IMR-90 (cell line): ENCODE measurements at regions not wholly inside any gene's neighbourhood (a gene's known extent, or its start where the extent isn't known, plus 50 kb on each side); places are given as distances from the start of the nearest gene placed in this dataset.

Experiments used
- ATAC-seq: fragments of 200-7000 bp; cut with Tn5 transposase; 2 replicates; pipeline ENCODE4 v1.9.1; 2020; ENCODE audit warnings: low read depth, mild to moderate bottlenecking, moderate library complexity
- BruUV-seq: library from RNA; stranded (reverse); fragments of 400-500 nt; replicated peaks from 2 replicates; lab custom pipeline; 2021; lab: Mats Ljungman, UMichigan
- CTCF ChIA-PET: fragments of 300-600 bp; formaldehyde crosslinking; extraction: SDS; loops from one replicate; lab custom pipeline; 2021; ENCODE audit warnings: antibody characterized with exemption; lab: Yijun Ruan, JAX
- POLR2A ChIA-PET: fragments of 300-600 bp; sonication (Branson Sonifier 250); formaldehyde crosslinking; loops from one replicate; lab custom pipeline; 2022; ENCODE audit warnings: antibody characterized with exemption; ENCODE audit not compliant: unreplicated experiment; lab: Charles Lee
- DNase-seq: peaks from one replicate; pipeline ENCODE4 v3.0.0; 2013
- H2AFZ ChIP-seq: replicated peaks from 2 replicates; pipeline ENCODE3; 2013; ENCODE audit warnings: low read length, mild to moderate bottlenecking; ENCODE audit not compliant: poor library complexity
- H2AK5ac ChIP-seq: 2 replicates; pipeline ENCODE4 v1.6.1; 2013; ENCODE audit warnings: low read depth, low read length, inconsistent platforms
- H2AK9ac ChIP-seq: replicated peaks from 2 replicates; pipeline ENCODE3; 2013; ENCODE audit warnings: mild to moderate bottlenecking, low read depth, low read length, moderate library complexity; ENCODE audit not compliant: poor library complexity
- H2BK120ac ChIP-seq: 2 replicates; pipeline ENCODE4 v1.6.1; 2013; ENCODE audit warnings: low read depth, low read length, inconsistent platforms
- H2BK15ac ChIP-seq: 3 replicates; pipeline ENCODE4 v1.6.1; 2013; ENCODE audit warnings: low read depth, low read length, inconsistent platforms
- H2BK20ac ChIP-seq: 2 replicates; pipeline ENCODE4 v1.6.1; 2013; ENCODE audit warnings: low read depth, mild to moderate bottlenecking, inconsistent platforms, low read length, moderate library complexity
- H2BK5ac ChIP-seq: 2 replicates; pipeline ENCODE4 v1.6.1; 2013; ENCODE audit warnings: mild to moderate bottlenecking, low read depth, low read length, inconsistent platforms; ENCODE audit not compliant: poor library complexity, severe bottlenecking
- H3K14ac ChIP-seq: replicated peaks from 2 replicates; pipeline ENCODE4 v1.6.1; 2013; ENCODE audit warnings: low read depth, low read length, inconsistent platforms
- H3K18ac ChIP-seq: 2 replicates; pipeline ENCODE4 v1.6.1; 2013; ENCODE audit warnings: low read depth, low read length, control low read depth
- H3K23ac ChIP-seq: 2 replicates; pipeline ENCODE4 v1.6.1; 2013; ENCODE audit warnings: low read depth, low read length, inconsistent platforms
- H3K27ac ChIP-seq: 2 replicates; pipeline ENCODE4 v1.5.1; 2013; ENCODE audit warnings: mild to moderate bottlenecking, control low read depth, low read length; ENCODE audit not compliant: insufficient read depth
- H3K27me3 ChIP-seq: 2 replicates; pipeline ENCODE4 v1.6.1; 2013; ENCODE audit warnings: low read length; ENCODE audit not compliant: control insufficient read depth, insufficient read depth
- H3K36me3 ChIP-seq: 2 replicates; pipeline ENCODE4 v1.6.1; 2013; ENCODE audit warnings: low read length, mixed read lengths; ENCODE audit not compliant: control insufficient read depth, insufficient read depth
- H3K4ac ChIP-seq: 2 replicates; pipeline ENCODE4 v1.6.1; 2013; ENCODE audit warnings: low read depth, low read length, inconsistent platforms
- H3K4me1 ChIP-seq: 2 replicates; pipeline ENCODE4 v1.6.1; 2013; ENCODE audit warnings: low read length, mixed read lengths; ENCODE audit not compliant: control insufficient read depth, insufficient read depth
- H3K4me2 ChIP-seq: 2 replicates; pipeline ENCODE4 v1.6.1; 2013; ENCODE audit warnings: low read depth, mild to moderate bottlenecking, control low read depth, low read length, moderate library complexity
- H3K4me3 ChIP-seq: 2 replicates; pipeline ENCODE4 v1.5.1; 2013; ENCODE audit warnings: low read depth, mild to moderate bottlenecking, control low read depth, low read length, moderate library complexity; ENCODE audit not compliant: insufficient read depth
- H3K56ac ChIP-seq: 2 replicates; pipeline ENCODE4 v1.6.1; 2013; ENCODE audit warnings: low read length, inconsistent platforms; ENCODE audit not compliant: insufficient read depth; ENCODE audit errors: extremely low read depth
- H3K79me1 ChIP-seq, 2 experiments: 2 replicates each; pipeline ENCODE4 v1.6.1; 2013; ENCODE audit warnings: low read length in 2 of 2, inconsistent platforms in 1 of 2, low read depth in 1 of 2
- H3K9ac ChIP-seq: 2 replicates; pipeline ENCODE4 v1.6.1; 2013; ENCODE audit warnings: low read depth, low read length, control low read depth
- H3K9me1 ChIP-seq: 2 replicates; pipeline ENCODE4 v1.6.1; 2013; ENCODE audit warnings: low read length, inconsistent platforms; ENCODE audit not compliant: insufficient read depth
- H3K9me3 ChIP-seq: 2 replicates; pipeline ENCODE4 v1.6.1; 2013; ENCODE audit warnings: low read length; ENCODE audit not compliant: control insufficient read depth, insufficient read depth
- H4K20me1 ChIP-seq: 2 replicates; pipeline ENCODE4 v1.6.1; 2013; ENCODE audit warnings: low read length, inconsistent platforms; ENCODE audit not compliant: insufficient read depth
- H4K5ac ChIP-seq: 2 replicates; pipeline ENCODE4 v1.6.1; 2013; ENCODE audit warnings: mild to moderate bottlenecking, low read depth, low read length, control low read depth
- H4K8ac ChIP-seq, 2 experiments: 2 replicates each; pipeline ENCODE4 v1.6.1; 2013; ENCODE audit warnings: low read depth in 2 of 2, low read length in 2 of 2, control low read depth in 1 of 2, inconsistent platforms in 1 of 2
- H4K91ac ChIP-seq: 2 replicates; pipeline ENCODE4 v1.6.1; 2013; ENCODE audit warnings: low read depth, low read length, inconsistent platforms; ENCODE audit not compliant: insufficient read depth
- BHLHE40 ChIP-seq: fragments of 150-350 bp; IDR thresholded peaks from 2 replicates; pipeline ENCODE4 v1.6.1; 2016; ENCODE audit warnings: mild to moderate bottlenecking, low read depth, low read length
- MAFK ChIP-seq: IDR thresholded peaks from 2 replicates; pipeline ENCODE4 v1.6.1; 2012; ENCODE audit warnings: low read depth, low read length, improper control_type of control experiment
- MXI1 ChIP-seq: IDR thresholded peaks from 2 replicates; pipeline ENCODE4 v1.6.1; 2012; ENCODE audit warnings: low read depth, mild to moderate bottlenecking, low read length, moderate library complexity, borderline replicate concordance
- NFE2L2 ChIP-seq: fragments of 150-350 bp; IDR thresholded peaks from 2 replicates; pipeline ENCODE4 v1.6.1; 2016; ENCODE audit warnings: low read depth, mild to moderate bottlenecking, low read length
- POLR2A ChIP-seq: IDR thresholded peaks from 2 replicates; pipeline ENCODE4 v1.6.1; 2012; ENCODE audit warnings: mild to moderate bottlenecking, low read depth, low read length
- RAD21 ChIP-seq: IDR thresholded peaks from 2 replicates; pipeline ENCODE4 v1.6.1; 2012; ENCODE audit warnings: low read length, improper control_type of control experiment
- RCOR1 ChIP-seq: IDR thresholded peaks from 2 replicates; pipeline ENCODE4 v1.6.1; 2012; ENCODE audit warnings: mild to moderate bottlenecking, low read length, improper control_type of control experiment; ENCODE audit not compliant: insufficient replicate concordance
- RFX5 ChIP-seq: IDR thresholded peaks from 2 replicates; pipeline ENCODE4 v1.8.0; 2012; ENCODE audit warnings: low read depth, mild to moderate bottlenecking, low read length, moderate library complexity
- WGBS, 2 experiments: methylation state at CpG; one replicate each; pipeline versions ENCODE4 v1.1.5 to v1.1.7; 2013; ENCODE audit warnings: missing lambda C conversion rate in 2 of 2; ENCODE audit not compliant: insufficient read length in 1 of 2; ENCODE audit errors: extremely low coverage in 2 of 2; 5-methylcytosine and 5-hydroxymethylcytosine counted together
- dilution Hi-C: fragments of 300-500 bp; cut with HindIII; formaldehyde crosslinking; loops from one replicate; pipeline ENCODE4 v1.14.3; 2018; ENCODE audit warnings: low sequenced_read_pairs; ENCODE audit not compliant: unreplicated experiment
- in situ Hi-C: fragments of 300-500 bp; cut with MboI; formaldehyde crosslinking; loops from 3 replicates; pipeline ENCODE4 v1.14.3; 2019; ENCODE audit warnings: low sequenced_read_pairs, inconsistent platforms, mixed read lengths
- intact Hi-C: fragments of 100-400 bp; cut with micrococcal nuclease; formaldehyde crosslinking; loops from 2 replicates; pipeline ENCODE4 v1.10.0; 2022

- in situ Hi-C loops (no loop called here), dilution Hi-C loops (no loop called here), intact Hi-C loops (no loop called here)
- no peak overlapping the region for H2BK20ac ChIP-seq
- DNase-seq (no peak), ATAC-seq (no peak)
- no peak overlapping the region for H3K4me2 ChIP-seq
- no peak overlapping the region for H3K14ac ChIP-seq
- H4K91ac ChIP-seq = no peak overlapping the region
- no peak overlapping the region for H3K4me3 ChIP-seq
- H4K20me1 ChIP-seq = no peaks in the 10 kb centered on the region
- no peak overlapping the region for H3K9ac ChIP-seq
- H3K9me3 ChIP-seq = 0 out of 2 replicates have a peak, but pooled peaks cover 2% of the 10 kb centered on the region
- no peak overlapping the region for H2BK120ac ChIP-seq
- no peak overlapping the region for H3K56ac ChIP-seq
- H2BK15ac ChIP-seq = no peak overlapping the region
- no peaks in the 10 kb centered on the region for H3K4me1 ChIP-seq
- no peak overlapping the region for H2BK5ac ChIP-seq
- TF ChIP-seq MXI1 (no peak), RCOR1 (no peak), RAD21 (no peak), MAFK (no peak), NFE2L2 (no peak), RFX5 (no peak), BHLHE40 (no peak), POLR2A (no peak)
- no peak overlapping the region for H2AK9ac ChIP-seq
- CTCF ChIA-PET = no interaction called here
- no peak overlapping the region for H3K27ac ChIP-seq
- no peaks in the 10 kb centered on the region for H3K79me1 ChIP-seq
- no peaks in the 10 kb centered on the region for H3K27me3 ChIP-seq
- H2AFZ ChIP-seq = no peak overlapping the region
- H4K8ac ChIP-seq = no peak overlapping the region
- no peak overlapping the region for H3K18ac ChIP-seq
- H2AK5ac ChIP-seq = no peak overlapping the region
- no peaks in the 10 kb centered on the region for H3K9me1 ChIP-seq
- no CpG with 5 or more reads among the region's 1 CpG for WGBS, 2 experiments
- no peak overlapping the region for H3K4ac ChIP-seq
- POLR2A ChIA-PET = no interaction called here
- H3K36me3 ChIP-seq = no peaks in the 10 kb centered on the region
- H4K5ac ChIP-seq = no peak overlapping the region
- H3K23ac ChIP-seq = no peak overlapping the region
- no TSS peak for BruUV-seq
These were observed 679.0 kb upstream of the LRRC4C start for GRCh38 chr11:42138454-42138853.
